B cell (primary cell): ENCODE measurements at regions not wholly inside any gene's neighbourhood (a gene's known extent, or its start where the extent isn't known, plus 50 kb on each side); places are given as distances from the start of the nearest gene placed in this dataset.

Experiments
- ATAC-seq: fragments of 200-7000 bp; cut with Tn5 transposase; one replicate; pipeline ENCODE4 v1.10.0; 2021; ENCODE audit warnings: low read depth, mild to moderate bottlenecking, moderate number of reproducible peaks, moderate library complexity
- CTCF ChIA-PET: fragments of 350-600 bp; sonication (Branson Sonifier 250); formaldehyde crosslinking; loops from one replicate; lab custom pipeline; 2021; ENCODE audit warnings: antibody characterized with exemption, inconsistent platforms; lab: Charles Lee
- POLR2A ChIA-PET: fragments of 350-600 bp; sonication (Branson Sonifier 250); formaldehyde crosslinking; loops from one replicate; lab custom pipeline; 2021; ENCODE audit warnings: antibody characterized with exemption; lab: Charles Lee
- DNase-seq: peaks from one replicate; pipeline ENCODE4 v3.0.0; 2013
- H2AFZ ChIP-seq: 2 replicates; pipeline ENCODE4 v1.6.1; 2012; ENCODE audit warnings: mild to moderate bottlenecking, low read depth, low read length; ENCODE audit not compliant: insufficient read depth, poor library complexity, severe bottlenecking
- H3K27ac ChIP-seq, 2 donors: 1 replicate in 1 of 2; 2 replicates in 1 of 2; pipeline ENCODE4 v1.5.1; 2012 to 2013; ENCODE audit warnings: low read length in 2 of 2, mild to moderate bottlenecking in 2 of 2, moderate library complexity in 1 of 2
- H3K27me3 ChIP-seq, 4 experiments: fragments of 200-600 bp in 1 of 4; sonication (generic) in 1 of 4; replicated peaks in 1 of 4; 1 replicate in 2 of 4; 2 replicates in 2 of 4; pipeline versions ENCODE4 v1.6.1 to v1.7.0; 2013 to 2016; ENCODE audit warnings: low read length in 3 of 4, mild to moderate bottlenecking in 2 of 4, mixed read lengths in 1 of 4, moderate library complexity in 1 of 4; ENCODE audit not compliant: insufficient read depth in 4 of 4, control insufficient read depth in 3 of 4; ENCODE audit errors: control extremely low read depth in 1 of 4
- H3K36me3 ChIP-seq, 2 experiments: replicated peaks in 1 of 2; 1 replicate in 1 of 2; 2 replicates in 1 of 2; pipeline versions ENCODE4 v1.6.1 to v1.7.1; 2013; ENCODE audit warnings: low read length in 1 of 2; ENCODE audit not compliant: insufficient read depth in 2 of 2, control insufficient read depth in 1 of 2; ENCODE audit errors: control extremely low read depth in 1 of 2, extremely low read depth in 1 of 2
- H3K4me1 ChIP-seq, 2 donors: fragments of 200-600 bp in 1 of 2; sonication (generic) in 1 of 2; 1 replicate in 1 of 2; 2 replicates in 1 of 2; pipeline versions ENCODE4 v1.5.1 to v1.6.1; 2013 to 2017; ENCODE audit warnings: low read length in 2 of 2; ENCODE audit not compliant: control insufficient read depth in 2 of 2, insufficient read depth in 2 of 2
- H3K4me2 ChIP-seq: replicated peaks from 2 replicates; pipeline ENCODE3; 2012; ENCODE audit warnings: mild to moderate bottlenecking, low read depth, low read length; ENCODE audit not compliant: poor library complexity, severe bottlenecking
- H3K4me3 ChIP-seq, 5 experiments: fragments of 200-600 bp in 1 of 5; sonication (generic) in 1 of 5; 1 replicate in 3 of 5; 2 replicates in 2 of 5; pipeline versions ENCODE4 v1.5.1 to v1.7.0; 2011 to 2016; ENCODE audit warnings: low read length in 4 of 5, mild to moderate bottlenecking in 4 of 5, low read depth in 2 of 5, control low read depth in 1 of 5, moderate library complexity in 1 of 5; ENCODE audit not compliant: insufficient read depth in 1 of 5; ENCODE audit errors: control extremely low read depth in 1 of 5, extremely low read depth in 1 of 5
- H3K79me2 ChIP-seq: fragments of 200-600 bp; sonication (generic); one replicate; pipeline ENCODE4 v1.6.0; 2016; ENCODE audit warnings: low read length; ENCODE audit not compliant: control insufficient read depth, insufficient read depth
- H3K9ac ChIP-seq: fragments of 200-600 bp; sonication (generic); 2 replicates; pipeline ENCODE4 v1.6.1; 2017; ENCODE audit warnings: mild to moderate bottlenecking, low read length, moderate library complexity
- H3K9me3 ChIP-seq, 3 donors: one replicate each; pipeline versions ENCODE4 v1.6.1 to v1.7.1; 2013; ENCODE audit warnings: low read length in 2 of 3; ENCODE audit not compliant: control insufficient read depth in 2 of 3, insufficient read depth in 1 of 3; ENCODE audit errors: control extremely low read depth in 1 of 3
- H4K20me1 ChIP-seq: 2 replicates; pipeline ENCODE4 v1.6.0; 2012; ENCODE audit warnings: mild to moderate bottlenecking, low read length; ENCODE audit not compliant: insufficient read depth, control insufficient read depth, poor library complexity, severe bottlenecking
- H3K27ac Mint-ChIP-seq: one replicate; pipeline ENCODE4 v1.8.0; 2021; ENCODE audit warnings: mixed read lengths
- H3K27me3 Mint-ChIP-seq: one replicate; pipeline ENCODE4 v1.8.0; 2021; ENCODE audit warnings: mixed read lengths
- H3K4me1 Mint-ChIP-seq: one replicate; pipeline ENCODE4 v1.8.0; 2021; ENCODE audit warnings: mixed read lengths
- H3K4me3 Mint-ChIP-seq: one replicate; pipeline ENCODE4 v1.8.0; 2021; ENCODE audit warnings: mixed read lengths
- H3K9me3 Mint-ChIP-seq: one replicate; pipeline ENCODE4 v1.8.0; 2022; ENCODE audit warnings: mixed read lengths; ENCODE audit not compliant: insufficient read depth
- EZH2 ChIP-seq: IDR thresholded peaks from 2 replicates; pipeline ENCODE4 v1.6.1; 2012; ENCODE audit warnings: borderline replicate concordance, low read depth, mild to moderate bottlenecking, moderate library complexity, low read length; ENCODE audit not compliant: insufficient read depth, poor library complexity, severe bottlenecking
- WGBS: methylation state at CpG from one replicate; pipeline ENCODE4 v1.1.5; 2013; ENCODE audit warnings: missing lambda C conversion rate; ENCODE audit not compliant: insufficient coverage; 5-methylcytosine and 5-hydroxymethylcytosine counted together
- intact Hi-C: fragments of 100-400 bp; cut with micrococcal nuclease; formaldehyde crosslinking; loops from one replicate; pipeline ENCODE4 v1.10.0; 2022
- TF ChIP-seq, protein P1 (sequence below): fragments of 200-600 bp; IDR thresholded peaks from one replicate; pipeline ENCODE4 v1.8.0; 2022; ENCODE audit warnings: antibody characterized with exemption, mild to moderate bottlenecking

- H3K27me3 ChIP-seq, result no peaks in the 10 kb centered on the region
- ATAC-seq (no peak), DNase-seq (no peak)
- H3K27ac ChIP-seq, result no peak overlapping the region
- H3K9me3 ChIP-seq, result no peaks in the 10 kb centered on the region
- no peaks in the 10 kb centered on the region for H4K20me1 ChIP-seq
- Mint-ChIP-seq H3K27me3 (no peaks in the 10 kb centered on the region), H3K9me3 (peaks cover 4% of the 10 kb centered on the region), H3K4me3 (no peak overlapping the region), H3K27ac (no peak overlapping the region), H3K4me1 (no peaks in the 10 kb centered on the region)
- TF ChIP-seq, protein P1, sequence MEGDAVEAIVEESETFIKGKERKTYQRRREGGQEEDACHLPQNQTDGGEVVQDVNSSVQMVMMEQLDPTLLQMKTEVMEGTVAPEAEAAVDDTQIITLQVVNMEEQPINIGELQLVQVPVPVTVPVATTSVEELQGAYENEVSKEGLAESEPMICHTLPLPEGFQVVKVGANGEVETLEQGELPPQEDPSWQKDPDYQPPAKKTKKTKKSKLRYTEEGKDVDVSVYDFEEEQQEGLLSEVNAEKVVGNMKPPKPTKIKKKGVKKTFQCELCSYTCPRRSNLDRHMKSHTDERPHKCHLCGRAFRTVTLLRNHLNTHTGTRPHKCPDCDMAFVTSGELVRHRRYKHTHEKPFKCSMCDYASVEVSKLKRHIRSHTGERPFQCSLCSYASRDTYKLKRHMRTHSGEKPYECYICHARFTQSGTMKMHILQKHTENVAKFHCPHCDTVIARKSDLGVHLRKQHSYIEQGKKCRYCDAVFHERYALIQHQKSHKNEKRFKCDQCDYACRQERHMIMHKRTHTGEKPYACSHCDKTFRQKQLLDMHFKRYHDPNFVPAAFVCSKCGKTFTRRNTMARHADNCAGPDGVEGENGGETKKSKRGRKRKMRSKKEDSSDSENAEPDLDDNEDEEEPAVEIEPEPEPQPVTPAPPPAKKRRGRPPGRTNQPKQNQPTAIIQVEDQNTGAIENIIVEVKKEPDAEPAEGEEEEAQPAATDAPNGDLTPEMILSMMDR, result no peak
- no peak for TF ChIP-seq EZH2
- no peaks in the 10 kb centered on the region for H3K4me1 ChIP-seq
- H3K4me2 ChIP-seq, result no peak overlapping the region
- intact Hi-C loops, result no loop called here
- no peaks in the 10 kb centered on the region for H3K36me3 ChIP-seq
- WGBS, result no CpG with 5 or more reads among the region's 4 CpGs
- H3K9ac ChIP-seq, result no peak overlapping the region
- ChIA-PET CTCF (no interaction called here), POLR2A (no interaction called here)
- no peaks in the 10 kb centered on the region for H3K79me2 ChIP-seq
- no peak overlapping the region for H3K4me3 ChIP-seq
- no peak overlapping the region for H2AFZ ChIP-seq
Observed at GRCh38 chr3:82364827-82365226, 603.4 kb upstream of the GBE1 start.

GRCh38 chr3:82363131-82363530, 601.7 kb upstream of the GBE1 start:
- intact Hi-C loops, result no loop called here
- Histone ChIP-seq H3K27me3 (no peaks in the 10 kb centered on the region), H3K4me2 (no peak overlapping the region), H3K79me2 (no peaks in the 10 kb centered on the region), H4K20me1 (no peaks in the 10 kb centered on the region), H3K36me3 (no peaks in the 10 kb centered on the region), H3K9ac (no peak overlapping the region), H2AFZ (no peak overlapping the region), H3K4me3 (no peak overlapping the region), H3K27ac (no peak overlapping the region), H3K4me1 (no peaks in the 10 kb centered on the region), H3K9me3 (no peaks in the 10 kb centered on the region)
- Mint-ChIP-seq H3K27me3 (no peaks in the 10 kb centered on the region), H3K27ac (no peak overlapping the region), H3K4me3 (no peak overlapping the region), H3K4me1 (no peaks in the 10 kb centered on the region), H3K9me3 (peaks cover 7% of the 10 kb centered on the region)
- WGBS, result no CpG with 5 or more reads among the region's 1 CpG
- DNase-seq, result no peak
- ChIA-PET CTCF (no interaction called here), POLR2A (no interaction called here)
- no peak for ATAC-seq
- TF ChIP-seq, protein P1, result no peak
- TF ChIP-seq EZH2, result no peak
